Neuronal stem cell (in vitro differentiated cells): ENCODE measurements at regions not wholly inside any gene's neighbourhood (a gene's known extent, or its start where the extent isn't known, plus 50 kb on each side); places are given as distances from the start of the nearest gene placed in this dataset.

Experiments used
- DNase-seq: peaks from one replicate; pipeline ENCODE4 v3.0.0-alpha.2; 2013; ENCODE audit warnings: low spot score
- H2AFZ ChIP-seq: one replicate; pipeline ENCODE4 v1.6.1; 2013; ENCODE audit warnings: mild to moderate bottlenecking, low read length, inconsistent platforms
- H2AK5ac ChIP-seq: 2 replicates; pipeline ENCODE4 v1.6.1; 2013; ENCODE audit warnings: low read depth, mild to moderate bottlenecking, inconsistent platforms, low read length, moderate library complexity, mixed read lengths
- H2BK120ac ChIP-seq: 2 replicates; pipeline ENCODE4 v1.6.1; 2013; ENCODE audit warnings: low read depth, mild to moderate bottlenecking, inconsistent platforms, low read length, moderate library complexity, mixed read lengths
- H2BK12ac ChIP-seq: one replicate; pipeline ENCODE4 v1.6.1; 2013; ENCODE audit warnings: low read length, inconsistent platforms
- H2BK15ac ChIP-seq: 2 replicates; pipeline ENCODE4 v1.6.1; 2013; ENCODE audit warnings: mild to moderate bottlenecking, low read length, inconsistent platforms, mixed read lengths
- H2BK5ac ChIP-seq: one replicate; pipeline ENCODE4 v1.6.1; 2013; ENCODE audit warnings: inconsistent platforms, mild to moderate bottlenecking, low read length, moderate library complexity
- H3K14ac ChIP-seq: one replicate; pipeline ENCODE4 v1.6.1; 2013; ENCODE audit warnings: low read length, inconsistent platforms
- H3K18ac ChIP-seq: 2 replicates; pipeline ENCODE4 v1.6.1; 2013; ENCODE audit warnings: low read length, inconsistent platforms
- H3K23ac ChIP-seq: 2 replicates; pipeline ENCODE4 v1.6.1; 2013; ENCODE audit warnings: low read depth, mild to moderate bottlenecking, mixed read lengths, low read length, inconsistent platforms; ENCODE audit not compliant: poor library complexity
- H3K27ac ChIP-seq: replicated peaks from 3 replicates; pipeline ENCODE4 v1.5.1; 2013; ENCODE audit warnings: low read length, inconsistent platforms
- H3K27me3 ChIP-seq, 3 experiments: 2 replicates each; pipeline ENCODE4 v1.6.1; 2013; ENCODE audit warnings: low read length in 3 of 3, mild to moderate bottlenecking in 2 of 3, inconsistent platforms in 1 of 3, low read depth in 1 of 3, mixed read lengths in 1 of 3, moderate library complexity in 1 of 3; ENCODE audit not compliant: control insufficient read depth in 3 of 3, insufficient read depth in 3 of 3
- H3K36me3 ChIP-seq, 2 donors: replicated peaks in 1 of 2; 2 replicates each; pipeline ENCODE4 v1.6.1; 2013; ENCODE audit warnings: low read length in 2 of 2; ENCODE audit not compliant: control insufficient read depth in 2 of 2, insufficient read depth in 2 of 2
- H3K4ac ChIP-seq: 2 replicates; pipeline ENCODE4 v1.6.1; 2013; ENCODE audit warnings: inconsistent platforms, mild to moderate bottlenecking, low read length, moderate library complexity
- H3K4me1 ChIP-seq, 2 donors: 1 replicate in 1 of 2; 2 replicates in 1 of 2; pipeline ENCODE4 v1.6.1; 2013; ENCODE audit warnings: low read length in 2 of 2, low read depth in 1 of 2; ENCODE audit not compliant: control insufficient read depth in 2 of 2, insufficient read depth in 1 of 2
- H3K4me2 ChIP-seq: one replicate; pipeline ENCODE4 v1.6.1; 2013; ENCODE audit warnings: mild to moderate bottlenecking, low read length, inconsistent platforms; ENCODE audit not compliant: insufficient read depth, poor library complexity, severe bottlenecking
- H3K4me3 ChIP-seq, 2 donors: 2 replicates each; pipeline ENCODE4 v1.5.1; 2013; ENCODE audit warnings: low read length in 2 of 2, mild to moderate bottlenecking in 2 of 2, inconsistent platforms in 1 of 2, moderate library complexity in 1 of 2
- H3K79me1 ChIP-seq: one replicate; pipeline ENCODE4 v1.6.1; 2013; ENCODE audit warnings: low read depth, mild to moderate bottlenecking, inconsistent platforms, low read length, moderate library complexity
- H3K9ac ChIP-seq: one replicate; pipeline ENCODE4 v1.6.1; 2013; ENCODE audit warnings: mild to moderate bottlenecking, low read depth, low read length, inconsistent platforms; ENCODE audit not compliant: poor library complexity
- H3K9me3 ChIP-seq, 2 donors: replicated peaks in 1 of 2; 2 replicates each; pipeline versions ENCODE3 to v1.6.1; 2013; ENCODE audit warnings: low read length in 2 of 2, mild to moderate bottlenecking in 2 of 2, inconsistent platforms in 1 of 2, low read depth in 1 of 2, mixed read lengths in 1 of 2, moderate library complexity in 1 of 2; ENCODE audit not compliant: control insufficient read depth in 2 of 2, insufficient read depth in 1 of 2
- H4K8ac ChIP-seq: one replicate; pipeline ENCODE4 v1.6.1; 2013; ENCODE audit warnings: low read depth, mild to moderate bottlenecking, inconsistent platforms, low read length, moderate library complexity
- H4K91ac ChIP-seq: one replicate; pipeline ENCODE4 v1.6.1; 2013; ENCODE audit warnings: low read length, low read depth, mild to moderate bottlenecking, inconsistent platforms; ENCODE audit not compliant: poor library complexity
- WGBS, 2 donors: extraction: QIAGEN DNeasy Blood & Tissue Kit; methylation state at CpG; one replicate each; pipeline ENCODE4 v1.1.7; 2013; ENCODE audit warnings: missing lambda C conversion rate in 2 of 2, mixed read lengths in 1 of 2; ENCODE audit not compliant: insufficient read length in 2 of 2, insufficient replicate concordance in 1 of 2; ENCODE audit errors: extremely low coverage in 2 of 2; 5-methylcytosine and 5-hydroxymethylcytosine counted together

DNA sequence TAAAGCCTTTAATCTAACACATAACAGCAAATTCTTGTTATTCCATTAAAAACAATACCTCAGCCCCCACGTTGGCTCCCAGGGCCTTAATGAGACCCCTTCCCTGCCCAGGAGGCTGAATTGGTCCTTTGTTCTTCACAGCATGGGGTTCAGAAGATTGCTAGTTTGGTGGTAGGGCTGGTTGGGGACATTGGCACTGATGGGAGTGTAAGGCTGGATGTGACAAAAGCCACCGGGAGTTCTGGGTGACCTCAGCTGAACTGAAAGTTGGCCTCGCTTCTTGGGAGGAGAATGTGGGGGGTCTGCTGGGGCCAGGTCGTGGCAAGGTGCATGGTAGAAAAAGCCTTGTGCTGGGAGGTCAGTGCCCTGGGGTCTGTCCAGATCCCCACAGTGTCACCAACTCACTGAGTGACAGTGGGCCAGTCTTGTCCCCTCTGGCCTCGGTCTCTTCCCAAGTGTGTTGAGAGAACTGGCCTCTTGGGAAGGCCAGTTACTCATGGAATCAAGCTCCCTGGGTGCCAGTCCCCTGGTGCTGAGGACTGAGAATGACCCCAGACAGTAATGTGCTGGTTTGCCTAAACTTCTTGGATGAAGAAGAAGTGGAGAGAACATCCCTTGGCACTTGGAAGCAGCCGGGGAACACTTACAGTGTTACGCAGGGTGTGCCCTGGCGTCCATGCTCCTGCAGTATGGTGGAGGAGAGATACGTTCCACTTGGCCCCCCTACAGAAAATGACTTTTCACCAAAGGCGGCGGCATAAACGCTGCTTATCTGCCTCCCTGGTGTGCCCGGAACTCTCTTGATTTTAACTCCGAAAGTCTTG lies 283.7 kb upstream of the RTL1 start:
- Histone ChIP-seq H2AFZ (no peak overlapping the region), H3K14ac (no peak overlapping the region), H3K4me3 (no peak overlapping the region), H3K4me1 (peaks cover 20 to 26% of the 10 kb centered on the region in 2 donors), H3K27me3 (no peaks in the 10 kb centered on the region), H3K23ac (no peak overlapping the region), H2BK5ac (no peak overlapping the region), H3K79me1 (no peaks in the 10 kb centered on the region), H3K27ac (no peak overlapping the region), H3K9me3 (peaks cover 0 to 4% of the 10 kb centered on the region in 2 donors), H2BK120ac (no peak overlapping the region), H3K18ac (no peak overlapping the region), H4K8ac (no peak overlapping the region), H3K4ac (no peak overlapping the region), H3K9ac (no peak overlapping the region), H3K36me3 (no peaks in the 10 kb centered on the region), H2AK5ac (peak overlapping the region; percentile 10), H2BK12ac (no peak overlapping the region), H4K91ac (no peak overlapping the region), H3K4me2 (no peak overlapping the region), H2BK15ac (no peak overlapping the region)
- no peak for DNase-seq
- no CpG with 5 or more reads among the region's 14 CpGs for WGBS, 2 donors

DNA sequence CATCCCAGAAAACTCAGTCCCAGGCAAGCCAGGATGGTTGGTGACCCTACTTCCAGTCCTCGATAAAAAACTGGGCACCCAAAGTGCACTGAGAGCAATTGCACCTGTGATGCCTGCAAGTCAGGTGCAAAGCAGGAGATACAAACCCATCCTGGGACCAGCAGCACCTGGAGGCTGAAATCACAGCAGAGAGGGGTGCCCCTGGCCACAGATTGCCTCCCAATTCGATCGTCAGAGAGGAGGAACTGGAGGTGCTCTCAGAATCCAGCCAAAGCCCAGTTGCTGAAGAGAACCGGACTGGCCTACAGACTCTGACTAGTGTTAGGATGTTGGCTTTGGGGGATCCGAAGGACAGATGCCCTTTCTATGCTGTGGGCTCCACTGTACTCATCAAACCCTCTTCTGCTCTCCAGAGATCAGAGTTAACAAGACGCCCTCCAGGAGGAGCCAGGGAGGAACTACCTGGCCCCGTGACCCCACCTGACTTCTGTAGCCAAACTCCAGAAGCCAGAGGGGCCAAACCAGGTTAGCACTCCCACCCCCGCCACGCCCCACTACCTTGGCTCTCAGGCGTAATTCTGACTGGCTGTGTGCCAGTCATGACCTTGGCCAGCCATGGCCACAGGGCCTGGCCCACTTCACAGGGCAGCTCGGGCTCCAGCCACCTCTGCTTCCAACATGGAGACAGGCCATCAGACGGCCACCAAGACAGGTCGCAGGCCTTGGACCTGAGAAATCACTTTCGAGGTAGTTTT lies 284.5 kb upstream of the RTL1 start:
- Histone ChIP-seq H2BK12ac (no peak overlapping the region), H3K9me3 (no peaks in the 10 kb centered on the region), H3K18ac (peak overlapping the region; percentile 34), H4K91ac (no peak overlapping the region), H3K4me3 (no peak overlapping the region), H3K4me2 (no peak overlapping the region), H3K27ac (no peak overlapping the region), H3K79me1 (no peaks in the 10 kb centered on the region), H4K8ac (no peak overlapping the region), H3K36me3 (no peaks in the 10 kb centered on the region), H2BK15ac (peak overlapping the region; percentile 16), H3K27me3 (no peaks in the 10 kb centered on the region), H2AK5ac (peak overlapping the region; percentile 10), H3K23ac (no peak overlapping the region), H3K4me1 (peaks cover 21 to 27% of the 10 kb centered on the region in 2 donors), H3K14ac (peak overlapping the region; percentile 15), H2BK5ac (no peak overlapping the region), H3K9ac (no peak overlapping the region), H3K4ac (no peak overlapping the region), H2AFZ (no peak overlapping the region), H2BK120ac (no peak overlapping the region)
- DNase-seq = no peak
- WGBS, 2 donors = no CpG with 5 or more reads among the region's 14 CpGs

DNA sequence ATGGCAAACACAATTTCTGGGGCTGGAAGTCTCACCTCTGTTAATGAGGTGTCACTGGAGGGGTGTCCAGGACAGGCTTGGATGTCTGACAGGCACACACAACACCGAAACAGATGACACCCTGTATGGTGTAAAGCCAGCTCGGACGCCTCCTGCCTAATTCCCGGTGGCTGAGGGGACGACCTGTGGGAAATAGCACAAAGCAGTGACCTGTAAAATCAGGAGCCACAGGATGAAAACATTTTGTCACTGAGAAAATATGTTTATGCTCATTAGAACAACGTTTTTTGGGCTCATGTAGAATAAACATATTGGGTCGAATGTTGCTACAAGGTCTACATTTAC lies 285.0 kb upstream of the RTL1 start:
- Histone ChIP-seq H4K91ac (no peak overlapping the region), H3K27ac (no peak overlapping the region), H3K79me1 (no peaks in the 10 kb centered on the region), H3K9me3 (no peaks in the 10 kb centered on the region), H3K9ac (no peak overlapping the region), H2BK120ac (no peak overlapping the region), H3K14ac (no peak overlapping the region), H3K4ac (no peak overlapping the region), H2AFZ (no peak overlapping the region), H4K8ac (no peak overlapping the region), H3K4me1 (peaks cover 23 to 25% of the 10 kb centered on the region in 2 donors), H3K27me3 (no peaks in the 10 kb centered on the region), H3K4me2 (no peak overlapping the region), H3K18ac (no peak overlapping the region), H2BK12ac (no peak overlapping the region), H3K36me3 (no peaks in the 10 kb centered on the region), H2BK5ac (no peak overlapping the region), H3K4me3 (no peak overlapping the region), H3K23ac (no peak overlapping the region), H2BK15ac (peak overlapping the region; percentile 16), H2AK5ac (peak overlapping the region; percentile 10)
- no CpG with 5 or more reads among the region's 7 CpGs for WGBS, 2 donors
- no peak for DNase-seq

DNA sequence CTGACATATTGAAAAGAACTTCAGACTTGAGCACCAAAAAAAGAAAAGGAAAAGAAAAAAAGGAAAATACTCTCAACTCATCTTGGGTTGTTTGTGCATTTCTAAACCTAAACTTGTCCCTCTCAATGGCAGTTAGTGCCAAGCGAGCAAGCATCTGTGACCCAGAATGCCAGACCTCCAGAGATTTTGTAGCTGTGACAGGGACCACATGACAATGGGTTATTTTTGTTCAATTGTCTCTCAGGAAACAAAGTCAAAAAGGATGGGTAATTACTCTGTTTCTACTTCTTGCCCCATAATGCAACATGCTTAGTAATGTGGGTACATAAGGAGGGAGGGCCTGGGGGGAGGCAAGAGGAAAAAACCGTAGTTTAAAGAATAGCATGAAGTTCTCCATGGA lies 285.7 kb upstream of the RTL1 start:
- Histone ChIP-seq H3K18ac (no peak overlapping the region), H3K9ac (no peak overlapping the region), H3K4me1 (peaks cover 19 to 22% of the 10 kb centered on the region in 2 donors), H2BK12ac (no peak overlapping the region), H2AK5ac (no peak overlapping the region), H2BK15ac (no peak overlapping the region), H2BK120ac (no peak overlapping the region), H4K8ac (no peak overlapping the region), H3K27ac (no peak overlapping the region), H3K4me2 (no peak overlapping the region), H3K4me3 (no peak overlapping the region), H3K14ac (no peak overlapping the region), H2BK5ac (no peak overlapping the region), H3K79me1 (no peaks in the 10 kb centered on the region), H3K27me3 (no peaks in the 10 kb centered on the region), H4K91ac (no peak overlapping the region), H3K4ac (no peak overlapping the region), H3K36me3 (no peaks in the 10 kb centered on the region), H3K23ac (no peak overlapping the region), H3K9me3 (no peaks in the 10 kb centered on the region), H2AFZ (no peak overlapping the region)
- DNase-seq = no peak
- no CpG with 5 or more reads among the region's 2 CpGs for WGBS, 2 donors
